Keratinocyte (primary cell): ENCODE measurements at regions not wholly inside any gene's neighbourhood (a gene's known extent, or its start where the extent isn't known, plus 50 kb on each side); places are given as distances from the start of the nearest gene placed in this dataset.
A peak's percentile ranks its signal among the peaks of the same experiment; 100 is the strongest.

Source experiments
- DNase-seq: peaks from one replicate; pipeline ENCODE4 v3.0.0-alpha.2; 2011; ENCODE audit warnings: low read depth, missing footprints, low spot score
- FAIRE-seq: peaks from 2 replicates; lab custom pipeline; 2011; peaks lifted over from hg19 to GRCh38; lab: Jason Lieb, UNC
- H2AFZ ChIP-seq: 2 replicates; pipeline ENCODE4 v1.6.0; 2012; ENCODE audit warnings: low read length, control low read depth, inconsistent platforms; ENCODE audit not compliant: control insufficient read depth
- H3K27ac ChIP-seq: 2 replicates; pipeline ENCODE4 v1.5.1; 2011; ENCODE audit warnings: low read length; ENCODE audit not compliant: control insufficient read depth, insufficient read depth
- H3K27me3 ChIP-seq: 3 replicates; pipeline ENCODE4 v1.6.0; 2011; ENCODE audit warnings: low read length; ENCODE audit not compliant: control insufficient read depth, insufficient read depth; ENCODE audit errors: extremely low read depth
- H3K36me3 ChIP-seq, 2 experiments: 2 replicates in 1 of 2; 3 replicates in 1 of 2; pipeline ENCODE4 v1.5.1; 2011; ENCODE audit warnings: low read length in 2 of 2, mild to moderate bottlenecking in 1 of 2; ENCODE audit not compliant: control insufficient read depth in 2 of 2, insufficient read depth in 2 of 2; ENCODE audit errors: extremely low read depth in 1 of 2
- H3K4me1 ChIP-seq: 3 replicates; pipeline ENCODE4 v1.5.1; 2011; ENCODE audit warnings: low read length; ENCODE audit not compliant: control insufficient read depth, insufficient read depth; ENCODE audit errors: extremely low read depth
- H3K4me2 ChIP-seq: 3 replicates; pipeline ENCODE4 v1.6.0; 2011; ENCODE audit warnings: low read depth, low read length; ENCODE audit not compliant: control insufficient read depth, insufficient read depth; ENCODE audit errors: extremely low read depth
- H3K4me3 ChIP-seq, 3 experiments: fragments of 200-600 bp in 1 of 3; sonication (generic) in 1 of 3; 2 replicates in 2 of 3; 3 replicates in 1 of 3; pipeline ENCODE4 v1.5.1; 2011 to 2016; ENCODE audit warnings: low read length in 3 of 3, mild to moderate bottlenecking in 3 of 3, control low read depth in 2 of 3, inconsistent platforms in 1 of 3, low read depth in 1 of 3, mixed read lengths in 1 of 3, mixed run types in 1 of 3, moderate library complexity in 1 of 3; ENCODE audit not compliant: control insufficient read depth in 2 of 3, insufficient read depth in 2 of 3; ENCODE audit errors: extremely low read depth in 1 of 3
- H3K79me2 ChIP-seq: 2 replicates; pipeline ENCODE4 v1.6.0; 2012; ENCODE audit warnings: low read length; ENCODE audit not compliant: control insufficient read depth, insufficient read depth
- H3K9ac ChIP-seq: 3 replicates; pipeline ENCODE4 v1.6.0; 2011; ENCODE audit warnings: low read length; ENCODE audit not compliant: control insufficient read depth, insufficient read depth; ENCODE audit errors: extremely low read depth
- H3K9me1 ChIP-seq: 3 replicates; pipeline ENCODE4 v1.6.0; 2011; ENCODE audit warnings: low read length; ENCODE audit not compliant: control insufficient read depth, insufficient read depth; ENCODE audit errors: extremely low read depth
- H3K9me3 ChIP-seq: 2 replicates; pipeline ENCODE4 v1.5.1; 2012; ENCODE audit warnings: low read depth, low read length; ENCODE audit not compliant: control insufficient read depth
- H4K20me1 ChIP-seq: 3 replicates; pipeline ENCODE4 v1.6.0; 2011; ENCODE audit warnings: low read length; ENCODE audit not compliant: control insufficient read depth, insufficient read depth; ENCODE audit errors: extremely low read depth
- EZH2 ChIP-seq: IDR thresholded peaks from one replicate; pipeline ENCODE4 v1.6.1; 2012; ENCODE audit warnings: inconsistent platforms, mild to moderate bottlenecking, low read length, moderate library complexity
- dilution Hi-C: fragments of 300-500 bp; cut with MboI; formaldehyde crosslinking; loops from one replicate; pipeline ENCODE4 v1.7.0; 2020; ENCODE audit warnings: low sequenced_read_pairs; ENCODE audit not compliant: extremely low pct_ligation_motif_present
- TF ChIP-seq, protein P1 (sequence below), 3 experiments: IDR thresholded peaks in 1 of 3; conservative IDR thresholded peaks in 1 of 3; optimal IDR thresholded peaks in 1 of 3; 2 replicates in 2 of 3; 3 replicates in 1 of 3; pipeline versions ENCODE3 to v1.5.1; 2011; ENCODE audit warnings: low read length in 3 of 3, mild to moderate bottlenecking in 3 of 3, moderate library complexity in 2 of 3, control low read depth in 1 of 3, inconsistent platforms in 1 of 3; ENCODE audit not compliant: insufficient read depth in 2 of 3; ENCODE audit errors: extremely low read depth in 1 of 3

DNA sequence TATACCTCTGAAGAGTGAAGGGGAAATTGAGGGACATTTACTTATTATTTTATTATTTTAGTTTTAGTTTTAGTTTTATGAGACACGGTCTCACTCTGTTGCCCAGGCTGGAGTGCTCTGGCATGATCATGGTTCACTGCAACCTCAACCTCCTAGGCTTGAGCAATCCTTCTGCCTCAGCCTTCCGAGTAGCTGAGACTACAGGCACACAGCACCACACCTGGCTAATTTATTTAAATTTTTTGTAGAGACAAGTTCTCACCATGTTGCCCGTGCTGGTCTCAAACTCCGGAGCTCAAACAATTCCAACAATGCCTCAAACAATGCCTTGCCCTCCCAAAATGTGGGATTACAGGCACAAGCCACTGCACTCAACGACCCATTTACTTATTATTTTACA, 68.4 kb upstream of the BMP2K start:
- Histone ChIP-seq H3K27me3 (no peaks in the 10 kb centered on the region), H3K9me1 (no peaks in the 10 kb centered on the region), H3K4me3 (no peak overlapping the region), H3K4me2 (no peak overlapping the region), H3K36me3 (no peaks in the 10 kb centered on the region), H3K4me1 (peaks cover 14% of the 10 kb centered on the region), H3K9me3 (peaks cover 2% of the 10 kb centered on the region), H2AFZ (no peak overlapping the region), H4K20me1 (no peaks in the 10 kb centered on the region), H3K9ac (no peak overlapping the region), H3K79me2 (no peaks in the 10 kb centered on the region), H3K27ac (no peak overlapping the region)
- no peak for FAIRE-seq
- TF ChIP-seq, protein P1, sequence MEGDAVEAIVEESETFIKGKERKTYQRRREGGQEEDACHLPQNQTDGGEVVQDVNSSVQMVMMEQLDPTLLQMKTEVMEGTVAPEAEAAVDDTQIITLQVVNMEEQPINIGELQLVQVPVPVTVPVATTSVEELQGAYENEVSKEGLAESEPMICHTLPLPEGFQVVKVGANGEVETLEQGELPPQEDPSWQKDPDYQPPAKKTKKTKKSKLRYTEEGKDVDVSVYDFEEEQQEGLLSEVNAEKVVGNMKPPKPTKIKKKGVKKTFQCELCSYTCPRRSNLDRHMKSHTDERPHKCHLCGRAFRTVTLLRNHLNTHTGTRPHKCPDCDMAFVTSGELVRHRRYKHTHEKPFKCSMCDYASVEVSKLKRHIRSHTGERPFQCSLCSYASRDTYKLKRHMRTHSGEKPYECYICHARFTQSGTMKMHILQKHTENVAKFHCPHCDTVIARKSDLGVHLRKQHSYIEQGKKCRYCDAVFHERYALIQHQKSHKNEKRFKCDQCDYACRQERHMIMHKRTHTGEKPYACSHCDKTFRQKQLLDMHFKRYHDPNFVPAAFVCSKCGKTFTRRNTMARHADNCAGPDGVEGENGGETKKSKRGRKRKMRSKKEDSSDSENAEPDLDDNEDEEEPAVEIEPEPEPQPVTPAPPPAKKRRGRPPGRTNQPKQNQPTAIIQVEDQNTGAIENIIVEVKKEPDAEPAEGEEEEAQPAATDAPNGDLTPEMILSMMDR (optimal IDR thresholded peaks at IDR 0.05 in 1 of 3, IDR thresholded peaks at IDR 0.05 in 1 of 3, conservative IDR thresholded peaks at IDR 0.05 in 1 of 3; ENCODE audit: extremely low read depth in 1 of 3, insufficient read depth in 2 of 3, low read length in 3 of 3), result no peak
- TF ChIP-seq EZH2, result no peak
- no peak for DNase-seq
- dilution Hi-C loops, result no loop called here

DNA sequence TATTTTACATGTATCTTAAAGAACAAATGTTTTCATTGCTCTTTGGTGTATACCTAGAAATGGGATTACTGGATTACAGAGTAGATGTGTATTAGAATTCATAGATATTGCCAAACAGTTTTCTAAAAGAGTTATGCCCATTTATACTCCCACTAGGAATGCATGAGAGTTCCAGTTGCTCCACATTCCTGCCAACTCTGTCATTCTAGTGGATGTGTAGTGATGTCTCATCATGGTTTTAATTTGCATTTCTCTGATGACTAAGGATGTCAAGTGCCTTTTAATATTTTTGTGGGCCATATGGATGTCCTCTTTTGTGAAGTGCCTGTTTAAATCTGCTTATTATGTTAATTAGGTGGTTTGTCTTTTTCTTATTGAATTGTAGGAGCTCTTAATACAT, 65.6 kb upstream of the BMP2K start:
- H3K4me2 ChIP-seq, result no peak overlapping the region
- no peaks in the 10 kb centered on the region for H3K79me2 ChIP-seq
- H4K20me1 ChIP-seq, result no peaks in the 10 kb centered on the region
- no peak overlapping the region for H3K27ac ChIP-seq
- H3K4me3 ChIP-seq, result no peak overlapping the region
- H3K36me3 ChIP-seq, result no peaks in the 10 kb centered on the region
- DNase-seq (peak; percentile 44), FAIRE-seq (peak; percentile 86)
- no peak overlapping the region for H3K9ac ChIP-seq
- H3K4me1 ChIP-seq, result peaks cover 5% of the 10 kb centered on the region
- no peaks in the 10 kb centered on the region for H3K9me1 ChIP-seq
- no peak overlapping the region for H2AFZ ChIP-seq
- dilution Hi-C loops, result no loop called here
- no peaks in the 10 kb centered on the region for H3K9me3 ChIP-seq
- no peaks in the 10 kb centered on the region for H3K27me3 ChIP-seq
- TF ChIP-seq, protein P1 (optimal IDR thresholded peaks at IDR 0.05 in 1 of 3, IDR thresholded peaks at IDR 0.05 in 1 of 3, conservative IDR thresholded peaks at IDR 0.05 in 1 of 3; ENCODE audit: extremely low read depth in 1 of 3, insufficient read depth in 2 of 3, low read length in 3 of 3), result no peak
- TF ChIP-seq EZH2, result no peak
